GM19351 (cell line): ENCODE measurements at regions not wholly inside any gene's neighbourhood (a gene's known extent, or its start where the extent isn't known, plus 50 kb on each side); places are given as distances from the start of the nearest gene placed in this dataset.

ENCODE experiments used
- ATAC-seq: cut with Tn5 transposase; IDR thresholded peaks from one replicate; pipeline ENCODE4 v1.9.1; 2021; ENCODE audit warnings: mild to moderate bottlenecking, moderate library complexity; ENCODE audit not compliant: unreplicated experiment

GRCh38 chr2:134770702-134771101, 51.9 kb upstream of the TMEM163 start:
- no peak for ATAC-seq

- no peak for ATAC-seq
Observed at GRCh38 chr2:134771313-134771801, 52.6 kb upstream of the TMEM163 start.

- no peak for ATAC-seq
Observed at GRCh38 chr2:134772493-134773169, 53.8 kb upstream of the TMEM163 start.

- ATAC-seq: no peak
Observed at GRCh38 chr2:134773335-134773734, 54.5 kb upstream of the TMEM163 start.

GRCh38 chr2:134773759-134774742, 55.3 kb upstream of the TMEM163 start:
- no peak for ATAC-seq

- no peak for ATAC-seq
Observed at GRCh38 chr2:134774786-134775641, 56.2 kb upstream of the TMEM163 start.

- ATAC-seq: no peak
Observed at GRCh38 chr2:134776836-134777235, 58.0 kb upstream of the TMEM163 start.

- no peak for ATAC-seq
Observed at GRCh38 chr2:134777593-134777992, 58.8 kb upstream of the TMEM163 start.

- no peak for ATAC-seq
Observed at GRCh38 chr2:134778372-134778771, 59.6 kb upstream of the TMEM163 start.

- no peak for ATAC-seq
Observed at GRCh38 chr2:134780972-134781371, 57.4 kb upstream of the ACMSD start.

- ATAC-seq: no peak
Observed at GRCh38 chr2:134782107-134782506, 56.3 kb upstream of the ACMSD start.

GRCh38 chr2:134782792-134783191, 55.6 kb upstream of the ACMSD start:
- peak; percentile 87 for ATAC-seq

- ATAC-seq: no peak
Observed at GRCh38 chr2:134783912-134784311, 54.5 kb upstream of the ACMSD start.

- ATAC-seq: no peak
Observed at GRCh38 chr2:134785659-134786430, 52.6 kb upstream of the ACMSD start.

- peak; percentile 70 for ATAC-seq
Observed at GRCh38 chr2:134788417-134788816, 50.0 kb upstream of the ACMSD start.
